COLO829 (cell line): ENCODE measurements at regions not wholly inside any gene's neighbourhood (a gene's known extent, or its start where the extent isn't known, plus 50 kb on each side); places are given as distances from the start of the nearest gene placed in this dataset.
"Not testable (repeated sequence)": the region's sequence is repeated elsewhere in the genome, so short reads cannot be mapped to it uniquely, and the experiment has no call there.

ENCODE experiments used
- DNase-seq: peaks from one replicate; pipeline ENCODE4 v3.0.0; 2012; ENCODE audit warnings: low spot score

- DNase-seq = no peak
These were observed 299.6 kb upstream of the MBL2 start for GRCh38 chr10:53072144-53072543.

GRCh38 chr10:53071505-53072125, 299.0 kb upstream of the MBL2 start:
- DNase-seq = no peak

GRCh38 chr10:53069013-53069412, 296.4 kb upstream of the MBL2 start:
- DNase-seq = no peak

GRCh38 chr10:53064614-53065013, 292.0 kb upstream of the MBL2 start:
- no peak for DNase-seq

GRCh38 chr10:53063805-53064204, 291.2 kb upstream of the MBL2 start:
- DNase-seq = no peak

- DNase-seq = no peak
These were observed 280.1 kb upstream of the MBL2 start for GRCh38 chr10:53052521-53053164.

- DNase-seq = no peak
These were observed 272.7 kb upstream of the MBL2 start for GRCh38 chr10:53045315-53045714.

GRCh38 chr10:53035823-53036222, 263.2 kb upstream of the MBL2 start:
- DNase-seq = not testable (repeated sequence)

GRCh38 chr10:53033396-53033795, 260.8 kb upstream of the MBL2 start:
- no peak for DNase-seq

GRCh38 chr10:53029872-53030849, 257.6 kb upstream of the MBL2 start:
- not testable (repeated sequence) for DNase-seq

GRCh38 chr10:53029449-53029848, 256.9 kb upstream of the MBL2 start:
- DNase-seq = no peak

GRCh38 chr10:53025765-53026164, 253.2 kb upstream of the MBL2 start:
- DNase-seq = not testable (repeated sequence)

- no peak for DNase-seq
These were observed 252.7 kb upstream of the MBL2 start for GRCh38 chr10:53025172-53025711.

GRCh38 chr10:53023411-53023810, 250.8 kb upstream of the MBL2 start:
- DNase-seq = no peak

- DNase-seq = no peak
These were observed 250.1 kb upstream of the MBL2 start for GRCh38 chr10:53022611-53023088.

- no peak for DNase-seq
These were observed 240.7 kb upstream of the MBL2 start for GRCh38 chr10:53013201-53013810.

- DNase-seq = no peak
These were observed 237.7 kb upstream of the MBL2 start for GRCh38 chr10:53009961-53010907.

- no peak for DNase-seq
These were observed 234.9 kb upstream of the MBL2 start for GRCh38 chr10:53007527-53007842.

GRCh38 chr10:53006663-53007526, 234.3 kb upstream of the MBL2 start:
- DNase-seq = no peak
